ENCODE measurements at regions not wholly inside any gene's neighbourhood (a gene's known extent, or its start where the extent isn't known, plus 50 kb on each side); places are given as distances from the start of the nearest gene placed in this dataset.

GRCh38 chr5:30957591-30957990 lies 235.9 kb upstream of the CDH6 start:
- TF ChIP-seq EZH2 (IDR thresholded peaks at IDR 0.05; ENCODE audit: low read length, missing control alignments) (no peak), CTCF (conservative IDR thresholded peaks at IDR 0.05 in 1 of 2, IDR thresholded peaks at IDR 0.05 in 1 of 2; ENCODE audit: low read depth in 1 of 2, low read length in 2 of 2) (no peak)

Measured in fibroblast of lung (primary cell).